GM21367 (cell line): ENCODE measurements at regions not wholly inside any gene's neighbourhood (a gene's known extent, or its start where the extent isn't known, plus 50 kb on each side); places are given as distances from the start of the nearest gene placed in this dataset.

Source experiments
- ATAC-seq: cut with Tn5 transposase; IDR thresholded peaks from one replicate; pipeline ENCODE4 v1.9.1; 2021; ENCODE audit not compliant: unreplicated experiment

DNA sequence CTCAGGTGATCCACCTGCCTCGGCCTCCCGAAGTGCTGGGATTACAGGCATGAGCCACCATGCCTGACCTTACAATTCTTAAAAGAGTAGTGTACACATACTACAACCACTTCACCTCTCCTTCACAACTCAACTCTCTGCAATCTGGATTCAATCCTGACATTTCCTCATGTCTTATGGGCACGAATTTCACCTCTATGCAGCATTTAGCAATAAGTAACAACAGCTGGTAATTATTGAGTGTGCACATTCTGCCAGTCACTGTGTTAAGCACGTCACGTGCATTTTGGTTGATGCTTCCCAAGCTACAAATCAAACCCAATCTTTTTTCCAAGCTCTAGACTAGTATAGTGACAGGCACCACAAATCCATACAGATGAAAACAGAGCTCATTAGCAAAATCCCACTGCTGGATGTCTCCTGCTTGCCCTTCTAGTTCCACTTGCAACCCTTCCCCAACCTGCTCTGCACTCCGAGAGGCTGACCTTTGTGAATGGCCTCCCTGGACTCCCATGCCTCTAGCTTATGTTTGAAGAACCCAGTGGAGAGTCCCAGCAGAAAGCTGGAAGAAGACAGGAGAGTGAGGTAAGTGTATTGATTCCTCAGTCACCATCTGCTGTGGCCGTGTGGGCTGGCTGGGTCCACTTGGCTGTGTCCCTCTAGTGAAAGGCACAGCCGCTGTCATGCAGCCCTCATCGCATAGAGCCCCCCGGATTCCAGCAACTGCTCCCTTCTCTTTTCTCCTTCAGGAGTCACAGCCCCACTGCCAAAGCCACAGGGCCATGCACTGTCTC is 176.5 kb downstream of the MEX3B start:
- no peak for ATAC-seq

DNA sequence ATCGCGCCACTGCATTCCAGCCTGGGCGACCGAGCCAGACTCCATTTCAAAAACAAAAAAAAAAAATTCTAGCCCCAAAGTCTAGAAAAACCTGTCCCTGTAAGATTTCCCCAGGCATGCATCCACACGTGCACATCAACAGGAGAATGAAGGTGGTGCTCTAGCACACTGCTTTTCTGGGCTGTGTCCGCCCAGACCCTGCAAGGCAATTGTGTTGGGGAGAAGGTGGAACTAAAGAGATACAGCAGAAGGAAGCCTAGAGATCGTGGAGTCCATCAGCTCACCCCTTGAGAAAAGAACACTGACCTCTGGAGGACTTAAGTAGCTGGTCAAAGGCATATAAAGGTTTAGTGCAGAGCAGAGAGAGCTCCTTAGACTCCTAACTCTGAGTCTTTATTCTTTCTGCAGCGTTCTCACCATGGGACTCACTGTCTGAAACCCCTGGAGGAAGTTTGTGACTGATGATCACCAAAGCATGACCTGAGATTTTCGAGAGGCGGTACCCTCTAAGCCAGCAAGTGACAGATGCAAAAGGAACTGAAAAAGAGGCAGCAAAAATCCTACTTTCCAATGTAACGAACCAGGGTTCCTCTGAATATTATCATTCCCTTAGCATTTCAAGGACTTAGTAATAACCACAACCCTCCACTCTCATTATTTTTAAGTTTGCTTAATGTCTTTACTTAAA is 179.8 kb downstream of the MEX3B start:
- peak; percentile 99 for ATAC-seq

- no peak for ATAC-seq
These were observed 182.7 kb downstream of the MEX3B start for GRCh38 chr15:81863162-81863561.

GRCh38 chr15:81859737-81860516 is 185.9 kb downstream of the MEX3B start:
- ATAC-seq, result no peak

DNA sequence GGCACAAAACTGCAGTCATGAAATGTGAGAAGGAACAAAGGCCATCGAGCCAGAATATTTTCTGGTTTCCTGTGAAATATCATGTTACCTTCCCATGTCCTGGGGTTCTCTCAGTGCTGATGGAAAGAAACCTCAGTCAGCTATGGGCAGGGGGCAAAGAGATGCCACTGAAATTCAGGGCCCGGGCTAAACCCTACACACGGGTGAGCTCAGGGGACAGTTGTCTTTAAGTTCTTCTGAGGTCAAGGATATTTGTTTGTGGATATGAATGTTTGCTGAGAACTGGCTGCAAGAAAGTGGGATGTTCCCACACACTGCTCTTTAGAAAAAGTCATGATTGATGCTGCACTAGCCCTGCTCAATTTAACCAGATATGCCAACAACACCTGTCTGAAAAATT is 187.2 kb downstream of the MEX3B start:
- ATAC-seq, result no peak

- ATAC-seq, result no peak
These were observed 187.7 kb downstream of the MEX3B start for GRCh38 chr15:81858136-81858535.

DNA sequence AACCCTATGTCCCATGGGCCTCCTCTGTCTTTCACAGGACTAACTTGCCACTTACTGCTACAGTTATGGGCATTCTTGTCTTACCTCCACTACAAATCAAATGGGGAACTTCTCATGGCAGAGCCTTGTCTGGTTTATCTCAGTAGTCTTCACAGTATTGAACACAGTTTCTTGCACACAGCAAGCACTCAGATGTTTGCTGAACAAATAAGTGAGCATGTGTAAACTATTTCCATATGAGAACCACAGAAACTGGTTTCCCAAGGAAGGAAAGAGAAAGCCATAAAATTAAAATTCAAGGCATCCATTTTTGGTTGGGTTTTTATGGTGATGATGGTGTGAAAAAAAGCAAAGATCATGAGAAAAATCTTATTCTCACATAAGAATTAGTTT is 189.2 kb downstream of the MEX3B start:
- ATAC-seq, result no peak

GRCh38 chr15:81856001-81856633 is 189.7 kb downstream of the MEX3B start:
- ATAC-seq, result no peak

DNA sequence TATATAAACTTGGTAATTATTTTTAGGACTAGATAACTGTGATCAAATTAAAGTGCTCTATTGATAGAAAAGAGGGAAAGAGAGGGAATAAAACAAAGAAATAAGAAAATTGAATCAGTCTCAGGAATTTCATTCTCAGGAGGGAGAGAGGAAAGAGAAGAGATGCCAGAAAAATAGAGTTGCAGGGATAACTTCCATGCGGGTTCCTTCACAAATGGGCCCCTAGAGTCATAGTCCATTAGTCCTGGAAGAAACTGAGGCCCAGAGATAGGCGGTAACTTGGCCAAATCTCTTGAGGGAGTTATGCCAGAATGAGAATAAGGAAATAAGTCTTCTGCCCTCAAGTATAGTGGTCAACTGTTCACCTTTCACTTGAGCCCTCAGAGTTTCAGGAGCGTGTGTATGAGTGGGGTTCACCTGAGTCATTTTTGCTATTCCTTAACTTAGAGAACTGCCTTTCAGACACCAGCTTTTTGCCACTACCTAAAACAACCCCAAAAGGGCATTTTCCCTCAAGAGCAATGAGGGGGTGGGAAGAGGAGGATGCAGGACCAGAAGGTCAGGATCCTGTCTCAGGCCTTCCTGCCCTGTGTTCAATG is 192.6 kb downstream of the MEX3B start:
- no peak for ATAC-seq

- no peak for ATAC-seq
These were observed 193.2 kb downstream of the MEX3B start for GRCh38 chr15:81852411-81853149.

DNA sequence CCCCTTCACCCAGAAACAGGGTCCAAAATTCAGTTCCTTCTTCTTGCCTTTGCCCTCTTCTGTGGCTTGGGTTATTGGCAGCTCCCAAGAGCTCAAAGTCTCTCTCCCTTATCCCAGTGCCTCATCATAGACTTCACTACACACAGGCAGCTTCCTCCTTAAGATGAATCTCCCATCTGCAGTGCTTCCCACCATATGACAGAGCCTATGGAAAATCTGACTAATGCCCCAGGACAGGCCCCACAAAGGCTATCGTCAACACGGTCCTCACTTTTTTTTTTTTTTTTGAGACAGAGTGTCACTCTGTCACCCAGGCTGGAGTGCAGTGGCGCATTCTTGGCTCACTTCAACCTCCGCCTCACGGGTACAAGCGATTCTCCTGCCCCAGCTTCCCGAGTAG is 194.1 kb downstream of the MEX3B start:
- no peak for ATAC-seq

- ATAC-seq, result no peak
These were observed 194.5 kb downstream of the MEX3B start for GRCh38 chr15:81851325-81851724.

GRCh38 chr15:81849289-81849688 is 196.5 kb downstream of the MEX3B start:
- no peak for ATAC-seq

- ATAC-seq, result no peak
These were observed 197.1 kb downstream of the MEX3B start for GRCh38 chr15:81848701-81849100.

DNA sequence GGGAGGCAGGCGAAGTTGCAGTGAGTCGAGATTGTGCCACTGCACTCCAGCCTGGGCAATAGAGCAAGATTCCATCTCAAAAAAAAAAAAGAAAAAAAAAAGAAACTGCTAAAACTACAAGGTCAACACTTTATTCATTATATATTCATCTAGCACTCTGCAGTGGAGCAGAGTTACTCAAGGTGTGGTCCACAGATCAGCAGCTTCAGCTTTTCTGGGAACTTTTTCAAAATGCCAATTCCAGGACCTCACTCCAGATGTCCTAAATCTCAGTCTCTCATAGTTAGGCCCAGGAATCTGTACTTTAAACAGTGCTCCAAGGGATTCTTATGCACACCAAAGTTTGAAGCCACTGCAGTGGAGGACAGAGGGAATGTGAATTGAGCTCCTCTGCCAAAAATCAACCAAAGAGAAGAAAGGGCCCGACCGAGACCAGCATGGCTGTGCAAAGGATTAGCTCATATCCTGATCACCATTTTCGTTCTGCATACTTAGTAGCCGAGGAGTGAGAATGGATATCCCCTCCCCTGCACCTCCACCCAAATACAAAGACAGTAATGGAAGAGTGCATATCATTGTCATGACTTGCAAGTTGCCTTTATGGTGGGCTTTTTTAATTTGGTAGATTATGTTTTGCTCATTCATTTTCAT is 201.9 kb downstream of the MEX3B start:
- ATAC-seq, result no peak

DNA sequence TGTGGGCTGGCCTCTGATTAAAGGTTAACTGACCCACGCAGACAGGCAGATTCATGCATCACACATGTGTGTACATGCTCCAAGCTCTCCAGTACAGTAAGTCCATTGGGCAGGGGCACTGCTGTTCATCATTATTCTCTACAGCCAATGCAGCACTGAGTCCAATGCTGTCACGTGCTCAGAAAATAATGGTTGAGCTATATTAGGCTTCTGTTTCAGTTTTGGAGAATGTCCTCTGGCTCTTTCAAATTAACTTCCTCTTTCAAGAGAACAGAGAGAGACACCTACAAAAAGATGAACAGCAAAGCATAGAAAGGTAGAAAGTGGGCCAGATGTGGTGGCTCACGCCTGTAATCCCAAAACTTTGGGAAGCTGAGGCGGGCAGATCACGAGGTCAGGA is 202.6 kb downstream of the MEX3B start:
- peak; percentile 95 for ATAC-seq

DNA sequence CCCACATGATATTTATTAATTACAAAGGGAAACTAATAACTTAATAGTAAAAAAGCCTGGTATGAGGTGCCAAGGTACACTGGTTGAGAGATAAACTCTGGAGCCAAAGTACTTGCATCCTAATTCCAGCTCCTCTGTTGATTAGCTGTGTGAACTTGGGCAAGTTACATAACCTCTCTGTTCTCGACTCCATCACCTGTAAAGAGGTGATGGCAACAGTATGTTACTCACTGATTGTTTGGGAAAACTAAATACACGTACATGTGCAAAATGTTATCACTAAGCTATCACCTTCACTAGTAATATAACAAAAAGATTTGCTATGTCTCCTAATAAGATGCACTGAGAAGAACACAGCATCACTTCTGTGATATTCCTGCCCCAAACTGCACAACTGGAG is 206.4 kb downstream of the MEX3B start:
- ATAC-seq, result no peak

- ATAC-seq, result no peak
These were observed 210.1 kb downstream of the MEX3B start for GRCh38 chr15:81835731-81836130.

DNA sequence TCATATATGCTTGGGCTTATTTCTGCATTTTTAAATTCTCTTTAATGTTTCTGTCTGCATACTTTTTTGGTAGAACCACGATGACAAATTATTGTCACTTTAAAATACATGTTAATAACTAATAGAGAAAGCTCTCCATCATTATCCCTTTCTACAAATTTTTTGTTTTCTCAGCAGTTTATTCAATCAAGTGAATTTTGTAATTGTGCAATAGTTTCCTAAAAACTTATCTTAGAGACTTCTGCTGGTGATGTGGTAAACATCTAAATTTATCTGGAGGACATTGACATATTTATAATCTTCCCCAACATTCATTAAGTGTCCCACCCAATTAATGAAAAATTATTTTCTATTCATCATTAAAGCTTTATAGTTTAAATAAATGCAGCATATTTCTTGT is 215.3 kb downstream of the MEX3B start:
- no peak for ATAC-seq

- no peak for ATAC-seq
These were observed 215.9 kb downstream of the MEX3B start for GRCh38 chr15:81829918-81830317.
